SIG-M5 treated with dmso at 0.1 percent for 504 hours (cell line): ENCODE measurements at regions not wholly inside any gene's neighbourhood (a gene's known extent, or its start where the extent isn't known, plus 50 kb on each side); places are given as distances from the start of the nearest gene placed in this dataset.

Experiments used
- DNase-seq: peaks from one replicate; lab custom pipeline; 2025; ENCODE audit not compliant: unreplicated experiment; lab: John Stamatoyannopoulos, UW

- no peak for DNase-seq
These were observed 195.3 kb downstream of the ARL4A start for GRCh38 chr7:12882710-12883109.

- DNase-seq, result no peak
These were observed 196.6 kb downstream of the ARL4A start for GRCh38 chr7:12884033-12884432.

- no peak for DNase-seq
These were observed 197.5 kb downstream of the ARL4A start for GRCh38 chr7:12884856-12885440.

- DNase-seq, result no peak
These were observed 201.3 kb downstream of the ARL4A start for GRCh38 chr7:12888717-12889116.

- DNase-seq, result no peak
These were observed 202.0 kb downstream of the ARL4A start for GRCh38 chr7:12889391-12889790.

- DNase-seq, result no peak
These were observed 203.2 kb downstream of the ARL4A start for GRCh38 chr7:12890586-12890985.

GRCh38 chr7:12893292-12893691, 205.9 kb downstream of the ARL4A start:
- no peak for DNase-seq

GRCh38 chr7:12895296-12895695, 207.9 kb downstream of the ARL4A start:
- no peak for DNase-seq

GRCh38 chr7:12896316-12896715, 208.9 kb downstream of the ARL4A start:
- peak; percentile 27 for DNase-seq

GRCh38 chr7:12898004-12898403, 210.6 kb downstream of the ARL4A start:
- no peak for DNase-seq

GRCh38 chr7:12898620-12899019, 211.2 kb downstream of the ARL4A start:
- DNase-seq, result no peak

- DNase-seq, result no peak
These were observed 218.2 kb downstream of the ARL4A start for GRCh38 chr7:12905671-12906070.

GRCh38 chr7:12907774-12908173, 220.3 kb downstream of the ARL4A start:
- DNase-seq, result no peak

GRCh38 chr7:12909483-12909882, 222.1 kb downstream of the ARL4A start:
- no peak for DNase-seq

GRCh38 chr7:12911053-12911452, 223.6 kb downstream of the ARL4A start:
- DNase-seq, result no peak

GRCh38 chr7:12913002-12913401, 225.6 kb downstream of the ARL4A start:
- no peak for DNase-seq

- no peak for DNase-seq
These were observed 230.4 kb downstream of the ARL4A start for GRCh38 chr7:12917801-12918200.

GRCh38 chr7:12921751-12922345, 234.4 kb downstream of the ARL4A start:
- no peak for DNase-seq

- DNase-seq, result no peak
These were observed 236.5 kb downstream of the ARL4A start for GRCh38 chr7:12923971-12924370.

GRCh38 chr7:12926206-12926605, 238.8 kb downstream of the ARL4A start:
- no peak for DNase-seq

- DNase-seq, result no peak
These were observed 240.4 kb downstream of the ARL4A start for GRCh38 chr7:12927635-12928434.

GRCh38 chr7:12929476-12930140, 242.2 kb downstream of the ARL4A start:
- DNase-seq, result no peak
